Ishikawa (cell line): ENCODE measurements at regions not wholly inside any gene's neighbourhood (a gene's known extent, or its start where the extent isn't known, plus 50 kb on each side); places are given as distances from the start of the nearest gene placed in this dataset.

Source experiments
- CEBPB ChIP-seq: IDR thresholded peaks from 2 replicates; pipeline ENCODE4 v1.6.1; 2012
- CREB1 ChIP-seq: IDR thresholded peaks from 2 replicates; pipeline ENCODE4 v1.6.1; 2012; ENCODE audit warnings: low read depth
- EGR1 ChIP-seq: IDR thresholded peaks from 2 replicates; pipeline ENCODE4 v1.6.1; 2012
- EP300 ChIP-seq: IDR thresholded peaks from 2 replicates; pipeline ENCODE4 v1.6.1; 2012; ENCODE audit warnings: borderline replicate concordance
- FOXM1 ChIP-seq: IDR thresholded peaks from 2 replicates; pipeline ENCODE4 v1.6.1; 2012; ENCODE audit warnings: low read depth, borderline replicate concordance
- MAX ChIP-seq: IDR thresholded peaks from 2 replicates; pipeline ENCODE4 v1.6.1; 2012
- NFIC ChIP-seq: IDR thresholded peaks from 2 replicates; pipeline ENCODE4 v1.6.1; 2012
- RAD21 ChIP-seq: IDR thresholded peaks from 2 replicates; pipeline ENCODE4 v1.6.1; 2012; ENCODE audit warnings: low read depth
- REST ChIP-seq: IDR thresholded peaks from 2 replicates; pipeline ENCODE4 v1.6.1; 2012; ENCODE audit warnings: low read depth, mild to moderate bottlenecking
- TAF1 ChIP-seq: IDR thresholded peaks from 2 replicates; pipeline ENCODE4 v1.6.1; 2012; ENCODE audit warnings: low read depth, mild to moderate bottlenecking
- TCF12 ChIP-seq: IDR thresholded peaks from 2 replicates; pipeline ENCODE4 v1.6.1; 2012; ENCODE audit warnings: low read depth
- TEAD4 ChIP-seq: IDR thresholded peaks from 2 replicates; pipeline ENCODE4 v1.6.1; 2012
- USF1 ChIP-seq: IDR thresholded peaks from 2 replicates; pipeline ENCODE4 v1.6.1; 2012
- YY1 ChIP-seq: IDR thresholded peaks from 2 replicates; pipeline ENCODE4 v1.6.1; 2012; ENCODE audit warnings: low read depth
- ZBTB7A ChIP-seq: IDR thresholded peaks from 2 replicates; pipeline ENCODE4 v1.6.1; 2012; ENCODE audit warnings: low read depth

- no peak for TF ChIP-seq FOXM1
- TF ChIP-seq EP300 = no peak
- no peak for TF ChIP-seq MAX
- TF ChIP-seq YY1 = no peak
- no peak for TF ChIP-seq TEAD4
- TF ChIP-seq CREB1 = no peak
- TF ChIP-seq NFIC = no peak
- TF ChIP-seq RAD21 = no peak
- TF ChIP-seq USF1 = no peak
Observed at GRCh38 chr16:14007450-14007849, 63.7 kb upstream of the MRTFB start.

GRCh38 chr16:14011001-14011400 lies 60.1 kb upstream of the MRTFB start:
- TF ChIP-seq TEAD4 (no peak), NFIC (no peak), REST (no peak), CREB1 (no peak), MAX (no peak), YY1 (no peak), USF1 (no peak)

- TF ChIP-seq USF1 = no peak
- no peak for TF ChIP-seq MAX
Observed at GRCh38 chr16:14011846-14012245, 59.3 kb upstream of the MRTFB start.

GRCh38 chr16:14013145-14013570 lies 58.0 kb upstream of the MRTFB start:
- TF ChIP-seq YY1 (no peak), CEBPB (0 out of 2 replicates have a peak, but pooled peaks have one; percentile 27)

GRCh38 chr16:14013571-14014283 lies 57.4 kb upstream of the MRTFB start:
- TF ChIP-seq TAF1 (no peak), YY1 (no peak), EP300 (no peak), FOXM1 (no peak), MAX (no peak), ZBTB7A (no peak), TCF12 (no peak), CEBPB (no peak), TEAD4 (no peak), NFIC (no peak), REST (no peak), CREB1 (no peak), RAD21 (no peak), USF1 (no peak), EGR1 (no peak)

GRCh38 chr16:14014284-14014625 lies 56.9 kb upstream of the MRTFB start:
- TF ChIP-seq CREB1 (no peak), CEBPB (no peak), TEAD4 (no peak), MAX (no peak), ZBTB7A (no peak), RAD21 (no peak), FOXM1 (no peak), TAF1 (no peak), NFIC (no peak), REST (no peak)
